22Rv1 (cell line): ENCODE measurements at regions not wholly inside any gene's neighbourhood (a gene's known extent, or its start where the extent isn't known, plus 50 kb on each side); places are given as distances from the start of the nearest gene placed in this dataset.

ENCODE experiments used
- ZFX ChIP-seq: fragments of 450-650 bp; IDR thresholded peaks from 2 replicates; pipeline ENCODE4 v1.6.1; 2017; ENCODE audit warnings: antibody characterized with exemption, borderline replicate concordance
- TF ChIP-seq, protein P1 (sequence below): fragments of 450-650 bp; IDR thresholded peaks from 2 replicates; pipeline ENCODE4 v1.5.1; 2017; ENCODE audit warnings: mild to moderate bottlenecking

DNA sequence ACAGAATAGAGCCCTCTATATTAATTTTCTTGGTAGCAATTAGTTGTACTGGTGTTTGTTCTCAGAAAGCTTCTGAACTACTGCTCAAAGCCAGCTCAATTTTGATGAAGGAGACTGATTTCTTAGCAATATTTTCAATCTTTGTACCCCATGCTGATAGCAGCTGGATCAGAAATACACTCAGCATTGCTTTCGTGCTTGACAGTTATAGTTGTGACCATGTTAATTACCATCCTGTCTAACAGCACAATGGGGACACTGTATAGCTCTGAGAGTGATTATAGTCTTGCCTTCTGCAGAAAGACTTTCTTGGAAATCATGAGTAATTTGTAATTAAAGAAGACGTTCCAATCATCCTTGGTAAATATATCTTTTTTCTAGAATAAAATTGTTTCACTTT is 79.7 kb upstream of the GNPDA2 start:
- TF ChIP-seq, protein P1, sequence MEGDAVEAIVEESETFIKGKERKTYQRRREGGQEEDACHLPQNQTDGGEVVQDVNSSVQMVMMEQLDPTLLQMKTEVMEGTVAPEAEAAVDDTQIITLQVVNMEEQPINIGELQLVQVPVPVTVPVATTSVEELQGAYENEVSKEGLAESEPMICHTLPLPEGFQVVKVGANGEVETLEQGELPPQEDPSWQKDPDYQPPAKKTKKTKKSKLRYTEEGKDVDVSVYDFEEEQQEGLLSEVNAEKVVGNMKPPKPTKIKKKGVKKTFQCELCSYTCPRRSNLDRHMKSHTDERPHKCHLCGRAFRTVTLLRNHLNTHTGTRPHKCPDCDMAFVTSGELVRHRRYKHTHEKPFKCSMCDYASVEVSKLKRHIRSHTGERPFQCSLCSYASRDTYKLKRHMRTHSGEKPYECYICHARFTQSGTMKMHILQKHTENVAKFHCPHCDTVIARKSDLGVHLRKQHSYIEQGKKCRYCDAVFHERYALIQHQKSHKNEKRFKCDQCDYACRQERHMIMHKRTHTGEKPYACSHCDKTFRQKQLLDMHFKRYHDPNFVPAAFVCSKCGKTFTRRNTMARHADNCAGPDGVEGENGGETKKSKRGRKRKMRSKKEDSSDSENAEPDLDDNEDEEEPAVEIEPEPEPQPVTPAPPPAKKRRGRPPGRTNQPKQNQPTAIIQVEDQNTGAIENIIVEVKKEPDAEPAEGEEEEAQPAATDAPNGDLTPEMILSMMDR = no peak
- no peak for TF ChIP-seq ZFX
